ENCODE measurements at regions not wholly inside any gene's neighbourhood (a gene's known extent, or its start where the extent isn't known, plus 50 kb on each side); places are given as distances from the start of the nearest gene placed in this dataset.

DNA sequence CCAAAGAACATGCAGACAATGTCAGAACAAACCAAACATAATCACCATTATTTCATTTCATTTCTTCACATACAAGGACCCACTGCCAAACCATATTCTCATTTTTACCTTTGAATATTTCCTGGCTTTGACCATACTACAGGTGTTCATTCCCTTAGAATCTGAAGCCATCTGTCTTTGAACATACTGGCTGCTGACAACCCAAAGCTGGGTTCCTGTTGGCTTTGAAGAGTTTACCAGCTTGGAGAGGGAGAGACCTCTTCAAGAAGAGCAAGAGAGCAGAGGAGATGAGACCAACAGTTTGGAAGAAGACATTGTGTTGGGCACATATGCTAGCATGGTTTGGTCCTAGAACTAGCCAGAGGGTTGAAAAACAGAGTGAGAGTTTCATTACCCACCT, 145.6 kb upstream of the KCNIP4 start:
- no peak for DNase-seq (ENCODE audit: extremely low read depth, low read depth)
- TF ChIP-seq CTCF (IDR thresholded peaks at IDR 0.05; ENCODE audit: low read depth, low read length): no peak

GRCh38 chr4:22093126-22093525, 144.6 kb upstream of the KCNIP4 start:
- TF ChIP-seq CTCF (IDR thresholded peaks at IDR 0.05; ENCODE audit: low read depth, low read length): no peak
- DNase-seq (ENCODE audit: extremely low read depth, low read depth): no peak

DNA sequence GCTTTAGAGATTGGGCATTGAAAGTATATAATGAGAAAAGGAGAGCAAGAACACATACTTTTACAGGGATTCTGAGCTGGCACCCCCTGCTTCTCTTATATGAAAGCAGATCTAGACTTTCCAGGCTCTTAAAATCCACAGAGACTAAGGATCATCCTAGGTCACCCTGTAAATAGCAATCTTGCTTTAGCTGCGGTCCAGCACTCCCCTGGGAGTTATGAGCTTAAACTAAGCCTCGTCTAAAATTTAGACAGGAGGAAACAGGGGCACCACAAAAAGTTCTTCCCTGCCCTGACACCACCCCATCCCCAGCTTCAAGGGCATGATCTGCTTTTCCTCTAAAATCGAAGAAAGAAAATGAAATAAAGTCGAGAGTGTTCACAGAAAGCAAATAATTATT, 143.3 kb upstream of the KCNIP4 start:
- DNase-seq (ENCODE audit: extremely low read depth, low read depth): no peak
- TF ChIP-seq CTCF (IDR thresholded peaks at IDR 0.05; ENCODE audit: low read depth, low read length): no peak

DNA sequence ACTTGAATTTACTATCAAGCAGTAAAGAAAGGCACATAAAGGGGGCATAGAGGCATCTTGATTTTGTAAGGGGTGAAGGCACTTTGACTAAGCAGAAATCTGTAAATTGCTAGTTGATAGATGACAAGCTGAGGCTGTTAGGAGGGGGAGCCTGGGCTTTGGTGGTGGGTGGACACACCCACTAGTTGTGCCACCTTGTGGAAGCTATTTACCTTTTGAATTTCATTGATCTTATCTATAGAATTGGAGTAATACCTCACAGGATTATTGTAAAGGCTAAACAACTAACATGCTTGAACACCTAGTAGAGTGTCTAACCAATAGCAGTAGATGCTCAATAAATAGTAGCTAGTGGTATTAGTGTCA, 142.8 kb upstream of the KCNIP4 start:
- no peak for DNase-seq (ENCODE audit: extremely low read depth, low read depth)
- TF ChIP-seq CTCF (IDR thresholded peaks at IDR 0.05; ENCODE audit: low read depth, low read length): no peak

GRCh38 chr4:22090661-22091351, 142.2 kb upstream of the KCNIP4 start:
- TF ChIP-seq CTCF (IDR thresholded peaks at IDR 0.05; ENCODE audit: low read depth, low read length): no peak
- DNase-seq (ENCODE audit: extremely low read depth, low read depth): no peak

GRCh38 chr4:22077571-22077970, 129.0 kb upstream of the KCNIP4 start:
- no peak for DNase-seq (ENCODE audit: extremely low read depth, low read depth)
- no peak for TF ChIP-seq CTCF (IDR thresholded peaks at IDR 0.05; ENCODE audit: low read depth, low read length)

DNA sequence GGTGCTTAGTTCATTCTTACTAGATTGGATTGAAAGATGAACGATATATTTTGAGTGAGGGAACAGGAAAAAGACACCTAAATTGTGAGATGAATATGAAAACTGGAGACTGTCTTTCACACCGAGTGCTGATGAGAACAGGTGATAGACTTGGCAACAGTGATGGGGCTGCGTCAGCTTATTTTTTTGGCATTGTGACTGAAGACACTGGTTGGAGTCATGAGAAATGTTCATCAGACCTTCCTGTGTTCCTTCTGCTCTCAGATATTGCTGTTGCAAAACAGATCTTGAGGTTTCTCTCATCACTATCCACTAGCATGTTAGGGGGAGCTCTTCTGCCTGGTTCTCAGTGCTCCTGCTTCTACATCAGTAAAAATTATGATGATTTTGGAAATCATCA, 124.2 kb upstream of the KCNIP4 start:
- no peak for TF ChIP-seq CTCF (IDR thresholded peaks at IDR 0.05; ENCODE audit: low read depth, low read length)

More for the DNA sequence above, 124.2 kb upstream of the KCNIP4 start:
- DNase-seq (ENCODE audit: extremely low read depth, low read depth): no peak
